GM12874 (cell line): ENCODE measurements at regions not wholly inside any gene's neighbourhood (a gene's known extent, or its start where the extent isn't known, plus 50 kb on each side); places are given as distances from the start of the nearest gene placed in this dataset.

Experiments used
- CTCF ChIP-seq: IDR thresholded peaks from 2 replicates; pipeline ENCODE4 v1.5.1; 2011; ENCODE audit warnings: low read depth, mild to moderate bottlenecking, control low read depth, low read length, moderate library complexity; ENCODE audit not compliant: insufficient read depth

GRCh38 chr14:54229136-54229535 lies 167.7 kb upstream of the CDKN3 start:
- no peak for TF ChIP-seq CTCF

- no peak for TF ChIP-seq CTCF
Measured at GRCh38 chr14:54230645-54231044, 166.2 kb upstream of the CDKN3 start.

- no peak for TF ChIP-seq CTCF
Measured at GRCh38 chr14:54232735-54233134, 164.1 kb upstream of the CDKN3 start.

- TF ChIP-seq CTCF, result no peak
Measured at GRCh38 chr14:54241517-54241916, 155.3 kb upstream of the CDKN3 start.

- TF ChIP-seq CTCF, result no peak
Measured at GRCh38 chr14:54251356-54251755, 145.5 kb upstream of the CDKN3 start.

GRCh38 chr14:54252072-54252730 lies 144.6 kb upstream of the CDKN3 start:
- TF ChIP-seq CTCF, result no peak

GRCh38 chr14:54253195-54253947 lies 143.4 kb upstream of the CDKN3 start:
- no peak for TF ChIP-seq CTCF
